Keratinocyte (primary cell): ENCODE measurements at regions not wholly inside any gene's neighbourhood (a gene's known extent, or its start where the extent isn't known, plus 50 kb on each side); places are given as distances from the start of the nearest gene placed in this dataset.

Experiments used
- DNase-seq: peaks from one replicate; pipeline ENCODE4 v3.0.0-alpha.2; 2011; ENCODE audit warnings: low read depth, missing footprints, low spot score
- FAIRE-seq: peaks from 2 replicates; lab custom pipeline; 2011; peaks lifted over from hg19 to GRCh38; lab: Jason Lieb, UNC
- H2AFZ ChIP-seq: 2 replicates; pipeline ENCODE4 v1.6.0; 2012; ENCODE audit warnings: low read length, control low read depth, inconsistent platforms; ENCODE audit not compliant: control insufficient read depth
- H3K27ac ChIP-seq: 2 replicates; pipeline ENCODE4 v1.5.1; 2011; ENCODE audit warnings: low read length; ENCODE audit not compliant: control insufficient read depth, insufficient read depth
- H3K27me3 ChIP-seq: 3 replicates; pipeline ENCODE4 v1.6.0; 2011; ENCODE audit warnings: low read length; ENCODE audit not compliant: control insufficient read depth, insufficient read depth; ENCODE audit errors: extremely low read depth
- H3K36me3 ChIP-seq, 2 experiments: 2 replicates in 1 of 2; 3 replicates in 1 of 2; pipeline ENCODE4 v1.5.1; 2011; ENCODE audit warnings: low read length in 2 of 2, mild to moderate bottlenecking in 1 of 2; ENCODE audit not compliant: control insufficient read depth in 2 of 2, insufficient read depth in 2 of 2; ENCODE audit errors: extremely low read depth in 1 of 2
- H3K4me1 ChIP-seq: 3 replicates; pipeline ENCODE4 v1.5.1; 2011; ENCODE audit warnings: low read length; ENCODE audit not compliant: control insufficient read depth, insufficient read depth; ENCODE audit errors: extremely low read depth
- H3K4me2 ChIP-seq: 3 replicates; pipeline ENCODE4 v1.6.0; 2011; ENCODE audit warnings: low read depth, low read length; ENCODE audit not compliant: control insufficient read depth, insufficient read depth; ENCODE audit errors: extremely low read depth
- H3K4me3 ChIP-seq, 3 experiments: fragments of 200-600 bp in 1 of 3; sonication (generic) in 1 of 3; 2 replicates in 2 of 3; 3 replicates in 1 of 3; pipeline ENCODE4 v1.5.1; 2011 to 2016; ENCODE audit warnings: low read length in 3 of 3, mild to moderate bottlenecking in 3 of 3, control low read depth in 2 of 3, inconsistent platforms in 1 of 3, low read depth in 1 of 3, mixed read lengths in 1 of 3, mixed run types in 1 of 3, moderate library complexity in 1 of 3; ENCODE audit not compliant: control insufficient read depth in 2 of 3, insufficient read depth in 2 of 3; ENCODE audit errors: extremely low read depth in 1 of 3
- H3K79me2 ChIP-seq: 2 replicates; pipeline ENCODE4 v1.6.0; 2012; ENCODE audit warnings: low read length; ENCODE audit not compliant: control insufficient read depth, insufficient read depth
- H3K9ac ChIP-seq: 3 replicates; pipeline ENCODE4 v1.6.0; 2011; ENCODE audit warnings: low read length; ENCODE audit not compliant: control insufficient read depth, insufficient read depth; ENCODE audit errors: extremely low read depth
- H3K9me1 ChIP-seq: 3 replicates; pipeline ENCODE4 v1.6.0; 2011; ENCODE audit warnings: low read length; ENCODE audit not compliant: control insufficient read depth, insufficient read depth; ENCODE audit errors: extremely low read depth
- H3K9me3 ChIP-seq: 2 replicates; pipeline ENCODE4 v1.5.1; 2012; ENCODE audit warnings: low read depth, low read length; ENCODE audit not compliant: control insufficient read depth
- H4K20me1 ChIP-seq: 3 replicates; pipeline ENCODE4 v1.6.0; 2011; ENCODE audit warnings: low read length; ENCODE audit not compliant: control insufficient read depth, insufficient read depth; ENCODE audit errors: extremely low read depth
- EZH2 ChIP-seq: IDR thresholded peaks from one replicate; pipeline ENCODE4 v1.6.1; 2012; ENCODE audit warnings: inconsistent platforms, mild to moderate bottlenecking, low read length, moderate library complexity
- dilution Hi-C: fragments of 300-500 bp; cut with MboI; formaldehyde crosslinking; loops from one replicate; pipeline ENCODE4 v1.7.0; 2020; ENCODE audit warnings: low sequenced_read_pairs; ENCODE audit not compliant: extremely low pct_ligation_motif_present
- TF ChIP-seq, protein P1 (sequence below), 3 experiments: IDR thresholded peaks in 1 of 3; conservative IDR thresholded peaks in 1 of 3; optimal IDR thresholded peaks in 1 of 3; 2 replicates in 2 of 3; 3 replicates in 1 of 3; pipeline versions ENCODE3 to v1.5.1; 2011; ENCODE audit warnings: low read length in 3 of 3, mild to moderate bottlenecking in 3 of 3, moderate library complexity in 2 of 3, control low read depth in 1 of 3, inconsistent platforms in 1 of 3; ENCODE audit not compliant: insufficient read depth in 2 of 3; ENCODE audit errors: extremely low read depth in 1 of 3

DNA sequence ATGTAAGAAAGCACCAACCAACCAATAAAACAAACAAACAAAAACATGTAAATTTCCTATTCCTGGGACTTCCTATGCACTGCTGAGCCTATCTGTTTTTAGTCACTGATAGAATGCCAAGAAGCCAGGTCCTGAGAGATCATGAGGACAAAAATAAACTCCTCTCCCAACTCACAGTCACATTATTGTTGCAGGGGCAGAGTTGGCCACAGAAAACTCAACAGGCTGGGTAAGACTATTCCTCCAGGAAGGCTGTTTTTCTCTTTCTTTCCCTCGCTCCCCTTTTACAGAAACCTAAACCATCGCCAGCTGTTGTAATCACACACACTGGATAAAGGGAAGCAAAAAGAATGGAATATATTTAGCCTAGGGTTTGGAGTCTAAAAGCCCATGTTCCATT lies 55.8 kb upstream of the METAP2 start:
- dilution Hi-C loops, result no loop called here
- no peak overlapping the region for H3K4me3 ChIP-seq

More for the DNA sequence above, 55.8 kb upstream of the METAP2 start:
- no peak for TF ChIP-seq EZH2
- TF ChIP-seq, protein P1, sequence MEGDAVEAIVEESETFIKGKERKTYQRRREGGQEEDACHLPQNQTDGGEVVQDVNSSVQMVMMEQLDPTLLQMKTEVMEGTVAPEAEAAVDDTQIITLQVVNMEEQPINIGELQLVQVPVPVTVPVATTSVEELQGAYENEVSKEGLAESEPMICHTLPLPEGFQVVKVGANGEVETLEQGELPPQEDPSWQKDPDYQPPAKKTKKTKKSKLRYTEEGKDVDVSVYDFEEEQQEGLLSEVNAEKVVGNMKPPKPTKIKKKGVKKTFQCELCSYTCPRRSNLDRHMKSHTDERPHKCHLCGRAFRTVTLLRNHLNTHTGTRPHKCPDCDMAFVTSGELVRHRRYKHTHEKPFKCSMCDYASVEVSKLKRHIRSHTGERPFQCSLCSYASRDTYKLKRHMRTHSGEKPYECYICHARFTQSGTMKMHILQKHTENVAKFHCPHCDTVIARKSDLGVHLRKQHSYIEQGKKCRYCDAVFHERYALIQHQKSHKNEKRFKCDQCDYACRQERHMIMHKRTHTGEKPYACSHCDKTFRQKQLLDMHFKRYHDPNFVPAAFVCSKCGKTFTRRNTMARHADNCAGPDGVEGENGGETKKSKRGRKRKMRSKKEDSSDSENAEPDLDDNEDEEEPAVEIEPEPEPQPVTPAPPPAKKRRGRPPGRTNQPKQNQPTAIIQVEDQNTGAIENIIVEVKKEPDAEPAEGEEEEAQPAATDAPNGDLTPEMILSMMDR (optimal IDR thresholded peaks at IDR 0.05 in 1 of 3, IDR thresholded peaks at IDR 0.05 in 1 of 3, conservative IDR thresholded peaks at IDR 0.05 in 1 of 3; ENCODE audit: extremely low read depth in 1 of 3, insufficient read depth in 2 of 3, low read length in 3 of 3), result no peak
- Histone ChIP-seq H3K9me1 (no peaks in the 10 kb centered on the region), H3K27ac (no peak overlapping the region), H4K20me1 (no peaks in the 10 kb centered on the region), H3K27me3 (no peaks in the 10 kb centered on the region), H3K4me1 (no peaks in the 10 kb centered on the region), H3K9me3 (no peaks in the 10 kb centered on the region), H2AFZ (no peak overlapping the region), H3K4me2 (no peak overlapping the region), H3K9ac (no peak overlapping the region), H3K36me3 (no peaks in the 10 kb centered on the region), H3K79me2 (no peaks in the 10 kb centered on the region)
- FAIRE-seq (no peak), DNase-seq (no peak)
